Keratinocyte (primary cell): ENCODE measurements at regions not wholly inside any gene's neighbourhood (a gene's known extent, or its start where the extent isn't known, plus 50 kb on each side); places are given as distances from the start of the nearest gene placed in this dataset.

Experiments used
- EZH2 ChIP-seq: IDR thresholded peaks from one replicate; pipeline ENCODE4 v1.6.1; 2012; ENCODE audit warnings: inconsistent platforms, mild to moderate bottlenecking, low read length, moderate library complexity
- TF ChIP-seq, protein P1 (sequence below), 3 experiments: IDR thresholded peaks in 1 of 3; conservative IDR thresholded peaks in 1 of 3; optimal IDR thresholded peaks in 1 of 3; 2 replicates in 2 of 3; 3 replicates in 1 of 3; pipeline versions ENCODE3 to v1.5.1; 2011; ENCODE audit warnings: low read length in 3 of 3, mild to moderate bottlenecking in 3 of 3, moderate library complexity in 2 of 3, control low read depth in 1 of 3, inconsistent platforms in 1 of 3; ENCODE audit not compliant: insufficient read depth in 2 of 3; ENCODE audit errors: extremely low read depth in 1 of 3

DNA sequence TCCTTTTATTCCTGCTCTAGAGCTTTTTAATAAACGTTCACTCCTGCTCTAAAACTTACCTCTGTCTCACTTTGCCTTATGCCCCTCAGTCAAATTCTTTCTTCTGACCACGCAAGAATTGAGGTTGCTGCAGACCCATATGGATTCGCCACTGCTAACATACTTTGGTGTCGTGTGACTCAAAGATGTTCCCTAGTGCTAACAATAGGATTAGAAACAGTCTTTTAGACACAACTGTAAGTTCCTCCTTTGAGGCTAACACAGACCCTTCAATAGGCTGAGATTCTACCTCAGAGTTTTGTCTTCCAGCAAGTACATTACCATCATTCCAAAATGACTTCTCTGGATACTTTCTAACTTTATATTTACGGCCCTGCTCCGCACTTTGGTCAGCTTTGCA, 149.5 kb upstream of the COX10 start:
- TF ChIP-seq EZH2 = no peak
- TF ChIP-seq, protein P1, sequence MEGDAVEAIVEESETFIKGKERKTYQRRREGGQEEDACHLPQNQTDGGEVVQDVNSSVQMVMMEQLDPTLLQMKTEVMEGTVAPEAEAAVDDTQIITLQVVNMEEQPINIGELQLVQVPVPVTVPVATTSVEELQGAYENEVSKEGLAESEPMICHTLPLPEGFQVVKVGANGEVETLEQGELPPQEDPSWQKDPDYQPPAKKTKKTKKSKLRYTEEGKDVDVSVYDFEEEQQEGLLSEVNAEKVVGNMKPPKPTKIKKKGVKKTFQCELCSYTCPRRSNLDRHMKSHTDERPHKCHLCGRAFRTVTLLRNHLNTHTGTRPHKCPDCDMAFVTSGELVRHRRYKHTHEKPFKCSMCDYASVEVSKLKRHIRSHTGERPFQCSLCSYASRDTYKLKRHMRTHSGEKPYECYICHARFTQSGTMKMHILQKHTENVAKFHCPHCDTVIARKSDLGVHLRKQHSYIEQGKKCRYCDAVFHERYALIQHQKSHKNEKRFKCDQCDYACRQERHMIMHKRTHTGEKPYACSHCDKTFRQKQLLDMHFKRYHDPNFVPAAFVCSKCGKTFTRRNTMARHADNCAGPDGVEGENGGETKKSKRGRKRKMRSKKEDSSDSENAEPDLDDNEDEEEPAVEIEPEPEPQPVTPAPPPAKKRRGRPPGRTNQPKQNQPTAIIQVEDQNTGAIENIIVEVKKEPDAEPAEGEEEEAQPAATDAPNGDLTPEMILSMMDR (optimal IDR thresholded peaks at IDR 0.05 in 1 of 3, IDR thresholded peaks at IDR 0.05 in 1 of 3, conservative IDR thresholded peaks at IDR 0.05 in 1 of 3; ENCODE audit: extremely low read depth in 1 of 3, insufficient read depth in 2 of 3, low read length in 3 of 3) = no peak
